ENCODE measurements at regions not wholly inside any gene's neighbourhood (a gene's known extent, or its start where the extent isn't known, plus 50 kb on each side); places are given as distances from the start of the nearest gene placed in this dataset.

DNA sequence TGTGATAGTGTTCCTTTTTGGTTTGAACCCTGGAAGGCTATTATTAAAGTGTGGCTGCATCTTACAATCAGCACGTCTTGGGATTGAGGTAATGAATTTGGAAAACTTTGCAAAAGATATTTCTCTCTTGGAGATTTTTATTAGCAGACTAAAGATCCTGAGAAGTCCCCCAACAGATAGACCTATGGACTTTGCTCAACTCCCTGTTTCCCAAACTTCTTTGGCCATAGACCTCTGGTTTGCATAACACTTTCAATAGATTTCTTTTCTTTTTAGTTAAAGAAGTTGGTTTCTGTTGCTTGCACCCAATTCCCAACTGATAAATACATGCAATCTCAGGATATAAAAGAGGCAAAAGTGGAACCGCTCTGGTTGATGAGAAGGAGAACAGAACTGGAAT, 465.8 kb upstream of the PROK2 start:
- no TSS peak for BruUV-seq (replicated peaks)
- ChIA-PET CTCF (no interaction called here), POLR2A (ENCODE audit: unreplicated experiment) (no interaction called here)
- no peak for DNase-seq
- WGBS, 2 experiments (ENCODE audit: extremely low coverage in 2 of 2, insufficient read length in 1 of 2) = no CpG with 5 or more reads among the region's 2 CpGs
- no peak overlapping the region for H4K91ac ChIP-seq (ENCODE audit: insufficient read depth, low read depth, low read length)
- no peak overlapping the region for H3K4ac ChIP-seq (ENCODE audit: low read depth, low read length)
- no peak overlapping the region for H2AK5ac ChIP-seq (ENCODE audit: low read depth, low read length)
- H3K9me3 ChIP-seq (ENCODE audit: control insufficient read depth, insufficient read depth, low read length) = no peaks in the 10 kb centered on the region
- intact Hi-C loops (cut with micrococcal nuclease) (no loop called here), dilution Hi-C loops (cut with HindIII; ENCODE audit: low sequenced_read_pairs, unreplicated experiment) (no loop called here), in situ Hi-C loops (cut with MboI; ENCODE audit: low sequenced_read_pairs) (no loop called here)
- H3K56ac ChIP-seq (ENCODE audit: extremely low read depth, insufficient read depth, low read length) = no peak overlapping the region
- no peak overlapping the region for H3K9ac ChIP-seq (ENCODE audit: low read depth, low read length)
- no peak overlapping the region for H4K8ac ChIP-seq (ENCODE audit: low read depth in 2 of 2, low read length in 2 of 2)
- no peak overlapping the region for H3K14ac ChIP-seq (replicated peaks; ENCODE audit: low read depth, low read length)
- H4K5ac ChIP-seq (ENCODE audit: low read depth, low read length) = no peak overlapping the region
- no peak for ATAC-seq (ENCODE audit: low read depth)
- no peak overlapping the region for H3K18ac ChIP-seq (ENCODE audit: low read depth, low read length)
- no peak overlapping the region for H3K23ac ChIP-seq (ENCODE audit: low read depth, low read length)
- peaks cover 39% of the 10 kb centered on the region for H3K27me3 ChIP-seq (ENCODE audit: control insufficient read depth, insufficient read depth, low read length)
- peaks cover 2% of the 10 kb centered on the region; the same call in 1 of the 2 replicates for H3K4me1 ChIP-seq (ENCODE audit: control insufficient read depth, insufficient read depth, low read length)
- no peak overlapping the region for H3K27ac ChIP-seq (ENCODE audit: insufficient read depth, low read length)
- H3K9me1 ChIP-seq (ENCODE audit: insufficient read depth, low read length) = no peaks in the 10 kb centered on the region
- H2BK20ac ChIP-seq (ENCODE audit: low read depth, low read length) = no peak overlapping the region
- H3K4me2 ChIP-seq (ENCODE audit: low read depth, low read length) = no peak overlapping the region
- H2BK15ac ChIP-seq (ENCODE audit: low read depth, low read length) = no peak overlapping the region
- TF ChIP-seq RFX5 (IDR thresholded peaks at IDR 0.05; ENCODE audit: low read depth, low read length) (no peak), CHD1 (IDR thresholded peaks at IDR 0.05; ENCODE audit: low read depth, low read length) (no peak), MAFK (IDR thresholded peaks at IDR 0.05; ENCODE audit: low read depth, low read length) (no peak)
- TF ChIP-seq, protein P1, sequence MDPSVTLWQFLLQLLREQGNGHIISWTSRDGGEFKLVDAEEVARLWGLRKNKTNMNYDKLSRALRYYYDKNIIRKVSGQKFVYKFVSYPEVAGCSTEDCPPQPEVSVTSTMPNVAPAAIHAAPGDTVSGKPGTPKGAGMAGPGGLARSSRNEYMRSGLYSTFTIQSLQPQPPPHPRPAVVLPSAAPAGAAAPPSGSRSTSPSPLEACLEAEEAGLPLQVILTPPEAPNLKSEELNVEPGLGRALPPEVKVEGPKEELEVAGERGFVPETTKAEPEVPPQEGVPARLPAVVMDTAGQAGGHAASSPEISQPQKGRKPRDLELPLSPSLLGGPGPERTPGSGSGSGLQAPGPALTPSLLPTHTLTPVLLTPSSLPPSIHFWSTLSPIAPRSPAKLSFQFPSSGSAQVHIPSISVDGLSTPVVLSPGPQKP (IDR thresholded peaks at IDR 0.05; ENCODE audit: borderline replicate concordance, low read depth, low read length) = no peak
- H3K36me3 ChIP-seq (ENCODE audit: control insufficient read depth, insufficient read depth, low read length) = no peaks in the 10 kb centered on the region
- no peaks in the 10 kb centered on the region for H3K79me1 ChIP-seq (ENCODE audit: low read depth in 1 of 2, low read length in 2 of 2)
- H2AFZ ChIP-seq (replicated peaks; ENCODE audit: low read length, poor library complexity) = no peak overlapping the region
- H2BK5ac ChIP-seq (ENCODE audit: low read depth, low read length, poor library complexity, severe bottlenecking) = no peak overlapping the region
- no peak overlapping the region for H2AK9ac ChIP-seq (replicated peaks; ENCODE audit: low read depth, low read length, poor library complexity)
- no peaks in the 10 kb centered on the region for H4K20me1 ChIP-seq (ENCODE audit: insufficient read depth, low read length)
- no peak overlapping the region for H3K4me3 ChIP-seq (ENCODE audit: insufficient read depth, low read depth, low read length)
- no peak overlapping the region for H2BK120ac ChIP-seq (ENCODE audit: low read depth, low read length)

All from IMR-90 (cell line).